ENCODE measurements at regions not wholly inside any gene's neighbourhood (a gene's known extent, or its start where the extent isn't known, plus 50 kb on each side); places are given as distances from the start of the nearest gene placed in this dataset.
A peak's percentile ranks its signal among the peaks of the same experiment; 100 is the strongest.

DNA sequence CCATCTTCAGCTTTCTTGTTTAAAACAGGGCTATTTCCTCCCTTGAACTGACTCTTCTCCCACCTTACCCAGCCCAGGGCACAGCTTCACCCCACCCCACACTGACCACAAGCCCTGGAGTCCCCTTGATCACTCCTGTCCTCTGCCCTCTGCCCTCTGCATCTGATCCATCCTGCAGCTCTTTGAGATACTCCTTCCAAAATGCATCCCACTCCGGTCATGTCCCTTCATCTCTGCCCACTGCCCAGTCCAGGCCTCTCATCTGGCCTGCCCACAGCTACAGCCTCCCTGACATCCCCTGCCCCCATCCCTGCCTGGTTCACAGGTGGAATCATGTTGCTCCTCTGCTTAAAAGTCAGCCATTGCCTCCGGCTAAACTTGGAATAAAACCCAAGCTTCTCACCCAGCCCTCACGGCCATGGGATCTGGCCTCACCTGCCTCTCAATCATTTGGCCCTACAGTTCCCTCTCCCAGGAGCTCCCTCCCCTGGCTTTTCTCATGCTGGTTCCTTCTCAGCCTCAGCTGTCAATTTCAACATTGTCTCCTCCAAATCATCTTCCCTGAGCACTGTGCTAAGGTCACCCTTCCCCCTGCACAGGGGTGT, 202.0 kb downstream of the MATN1 start:
- no peak overlapping the region for H3K4me2 ChIP-seq (ENCODE audit: control insufficient read depth, extremely low read depth, insufficient read depth, low read depth, low read length)
- dilution Hi-C loops (cut with MboI; ENCODE audit: extremely low pct_ligation_motif_present, low sequenced_read_pairs), result no loop called here

DNA sequence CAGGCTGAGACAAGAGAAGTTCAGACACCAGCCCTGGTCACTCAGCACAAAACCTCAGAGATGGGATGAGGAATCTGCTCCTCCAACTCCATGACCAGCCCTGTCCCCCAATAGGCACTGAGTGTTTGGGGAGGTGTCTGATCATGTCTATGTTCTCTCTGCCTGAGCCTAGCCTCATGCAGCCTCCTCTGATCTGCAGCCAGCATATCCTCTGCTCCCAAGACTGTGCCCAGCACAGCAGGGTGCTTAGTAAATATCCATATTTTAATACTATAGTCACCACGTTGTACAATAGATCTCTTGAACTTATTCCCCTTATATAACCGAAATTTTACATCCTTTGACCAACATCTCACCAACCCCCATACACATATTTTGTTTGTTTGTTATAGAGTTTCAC, 202.9 kb downstream of the MATN1 start:
- Histone ChIP-seq H3K4me3 (ENCODE audit: control insufficient read depth in 2 of 3, extremely low read depth in 1 of 3, insufficient read depth in 2 of 3, low read depth in 1 of 3, low read length in 3 of 3) (no peak overlapping the region), H3K9me1 (ENCODE audit: control insufficient read depth, extremely low read depth, insufficient read depth, low read length) (peaks cover 2% of the 10 kb centered on the region), H3K79me2 (ENCODE audit: control insufficient read depth, insufficient read depth, low read length) (no peaks in the 10 kb centered on the region), H3K27me3 (ENCODE audit: control insufficient read depth, extremely low read depth, insufficient read depth, low read length) (no peaks in the 10 kb centered on the region), H3K4me2 (ENCODE audit: control insufficient read depth, extremely low read depth, insufficient read depth, low read depth, low read length) (no peak overlapping the region), H3K4me1 (ENCODE audit: control insufficient read depth, extremely low read depth, insufficient read depth, low read length) (peaks cover 39% of the 10 kb centered on the region), H3K9me3 (ENCODE audit: control insufficient read depth, low read depth, low read length) (no peaks in the 10 kb centered on the region), H4K20me1 (ENCODE audit: control insufficient read depth, extremely low read depth, insufficient read depth, low read length) (no peaks in the 10 kb centered on the region), H3K9ac (ENCODE audit: control insufficient read depth, extremely low read depth, insufficient read depth, low read length) (no peak overlapping the region), H2AFZ (ENCODE audit: control insufficient read depth, low read length) (no peak overlapping the region), H3K27ac (ENCODE audit: control insufficient read depth, insufficient read depth, low read length) (no peak overlapping the region), H3K36me3 (ENCODE audit: control insufficient read depth in 2 of 2, extremely low read depth in 1 of 2, insufficient read depth in 2 of 2, low read length in 2 of 2) (no peaks in the 10 kb centered on the region)
- dilution Hi-C loops (cut with MboI; ENCODE audit: extremely low pct_ligation_motif_present, low sequenced_read_pairs), result no loop called here
- DNase-seq (ENCODE audit: low read depth, low spot score) (no peak), FAIRE-seq (no peak)
- no peak for TF ChIP-seq CTCF (optimal IDR thresholded peaks at IDR 0.05 in 1 of 3, IDR thresholded peaks at IDR 0.05 in 1 of 3, conservative IDR thresholded peaks at IDR 0.05 in 1 of 3; ENCODE audit: extremely low read depth in 1 of 3, insufficient read depth in 2 of 3, low read length in 3 of 3)
- no peak for TF ChIP-seq EZH2 (IDR thresholded peaks at IDR 0.05; ENCODE audit: low read length)

More for the DNA sequence above, 202.0 kb downstream of the MATN1 start:
- Histone ChIP-seq H3K36me3 (ENCODE audit: control insufficient read depth in 2 of 2, extremely low read depth in 1 of 2, insufficient read depth in 2 of 2, low read length in 2 of 2) (no peaks in the 10 kb centered on the region), H3K27me3 (ENCODE audit: control insufficient read depth, extremely low read depth, insufficient read depth, low read length) (no peaks in the 10 kb centered on the region), H3K9ac (ENCODE audit: control insufficient read depth, extremely low read depth, insufficient read depth, low read length) (no peak overlapping the region), H3K9me3 (ENCODE audit: control insufficient read depth, low read depth, low read length) (no peaks in the 10 kb centered on the region), H3K27ac (ENCODE audit: control insufficient read depth, insufficient read depth, low read length) (no peak overlapping the region), H4K20me1 (ENCODE audit: control insufficient read depth, extremely low read depth, insufficient read depth, low read length) (no peaks in the 10 kb centered on the region), H3K9me1 (ENCODE audit: control insufficient read depth, extremely low read depth, insufficient read depth, low read length) (peaks cover 2% of the 10 kb centered on the region), H2AFZ (ENCODE audit: control insufficient read depth, low read length) (no peak overlapping the region), H3K79me2 (ENCODE audit: control insufficient read depth, insufficient read depth, low read length) (no peaks in the 10 kb centered on the region), H3K4me1 (ENCODE audit: control insufficient read depth, extremely low read depth, insufficient read depth, low read length) (peaks cover 48% of the 10 kb centered on the region), H3K4me3 (ENCODE audit: control insufficient read depth in 2 of 3, extremely low read depth in 1 of 3, insufficient read depth in 2 of 3, low read depth in 1 of 3, low read length in 3 of 3) (no peak overlapping the region)
- FAIRE-seq (peak; percentile 23), DNase-seq (ENCODE audit: low read depth, low spot score) (no peak)
- no peak for TF ChIP-seq EZH2 (IDR thresholded peaks at IDR 0.05; ENCODE audit: low read length)
- TF ChIP-seq CTCF (optimal IDR thresholded peaks at IDR 0.05 in 1 of 3, IDR thresholded peaks at IDR 0.05 in 1 of 3, conservative IDR thresholded peaks at IDR 0.05 in 1 of 3; ENCODE audit: extremely low read depth in 1 of 3, insufficient read depth in 2 of 3, low read length in 3 of 3), result no peak

Data from keratinocyte (primary cell).